ENCODE measurements at regions not wholly inside any gene's neighbourhood (a gene's known extent, or its start where the extent isn't known, plus 50 kb on each side); places are given as distances from the start of the nearest gene placed in this dataset.
"Not testable (repeated sequence)": the region's sequence is repeated elsewhere in the genome, so short reads cannot be mapped to it uniquely, and the experiment has no call there.

DNA sequence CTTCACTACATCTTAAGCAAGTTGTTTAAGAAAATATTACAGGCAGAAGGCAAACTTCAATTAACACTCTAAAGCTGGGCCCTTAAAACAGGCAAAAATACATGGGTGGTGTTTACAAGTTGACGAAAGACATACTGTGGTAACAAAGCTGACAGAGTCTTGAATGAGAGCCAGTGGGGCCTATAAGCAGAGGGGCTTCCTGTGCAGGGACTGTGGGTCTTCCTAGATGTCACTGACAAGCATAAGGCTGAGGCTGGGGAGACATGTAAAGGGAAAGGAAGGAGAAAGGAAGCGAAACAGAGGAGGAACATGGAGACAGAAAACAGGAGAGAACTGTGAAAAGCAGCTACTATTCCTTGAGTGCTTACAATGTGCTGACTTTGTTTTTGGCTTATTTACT is 308.0 kb upstream of the RPS23 start:
- no peak for TF ChIP-seq EZH2phosphoT487 (IDR thresholded peaks at IDR 0.05; ENCODE audit: borderline replicate concordance, low read depth, low read length)
- TF ChIP-seq, protein P1, sequence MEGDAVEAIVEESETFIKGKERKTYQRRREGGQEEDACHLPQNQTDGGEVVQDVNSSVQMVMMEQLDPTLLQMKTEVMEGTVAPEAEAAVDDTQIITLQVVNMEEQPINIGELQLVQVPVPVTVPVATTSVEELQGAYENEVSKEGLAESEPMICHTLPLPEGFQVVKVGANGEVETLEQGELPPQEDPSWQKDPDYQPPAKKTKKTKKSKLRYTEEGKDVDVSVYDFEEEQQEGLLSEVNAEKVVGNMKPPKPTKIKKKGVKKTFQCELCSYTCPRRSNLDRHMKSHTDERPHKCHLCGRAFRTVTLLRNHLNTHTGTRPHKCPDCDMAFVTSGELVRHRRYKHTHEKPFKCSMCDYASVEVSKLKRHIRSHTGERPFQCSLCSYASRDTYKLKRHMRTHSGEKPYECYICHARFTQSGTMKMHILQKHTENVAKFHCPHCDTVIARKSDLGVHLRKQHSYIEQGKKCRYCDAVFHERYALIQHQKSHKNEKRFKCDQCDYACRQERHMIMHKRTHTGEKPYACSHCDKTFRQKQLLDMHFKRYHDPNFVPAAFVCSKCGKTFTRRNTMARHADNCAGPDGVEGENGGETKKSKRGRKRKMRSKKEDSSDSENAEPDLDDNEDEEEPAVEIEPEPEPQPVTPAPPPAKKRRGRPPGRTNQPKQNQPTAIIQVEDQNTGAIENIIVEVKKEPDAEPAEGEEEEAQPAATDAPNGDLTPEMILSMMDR (conservative IDR thresholded peaks at IDR 0.05; ENCODE audit: low read length), result no peak
- Histone ChIP-seq H2AFZ (ENCODE audit: low read length) (no peak overlapping the region), H3K27ac (ENCODE audit: low read depth, low read length, poor library complexity, severe bottlenecking) (no peak overlapping the region), H3K4me2 (ENCODE audit: low read length) (no peak overlapping the region), H4K20me1 (ENCODE audit: insufficient read depth, low read length) (no peaks in the 10 kb centered on the region), H3K4me1 (ENCODE audit: insufficient read depth, low read length, poor library complexity, severe bottlenecking) (no peaks in the 10 kb centered on the region), H3K4me3 (ENCODE audit: low read depth, low read length, poor library complexity, severe bottlenecking) (no peak overlapping the region), H3K9me3 (ENCODE audit: low read length) (no peaks in the 10 kb centered on the region), H3K36me3 (ENCODE audit: insufficient read depth, low read length) (no peaks in the 10 kb centered on the region), H3K79me2 (ENCODE audit: insufficient read depth, low read depth, low read length) (no peaks in the 10 kb centered on the region), H3K9me2 (ENCODE audit: insufficient read depth, low read length) (no peaks in the 10 kb centered on the region)
- POLR2A ChIA-PET, result interaction anchor here (0.6 to 0.8 kb wide), 2 partner anchors 69 to 1716 kb away, joined by 3 read pairs; no protein-coding TSS in a partner anchor
- DNase-seq (ENCODE audit: low spot score), result no peak
- CTCF ChIA-PET (ENCODE audit: unreplicated experiment), result interaction anchor here (0.6 kb wide), 1 partner anchor 24 kb away, joined by 3 read pairs; no protein-coding TSS in a partner anchor
- no TSS peak for BruUV-seq (replicated peaks)
- intact Hi-C loops (cut with micrococcal nuclease; ENCODE audit: unreplicated experiment), result no loop called here

DNA sequence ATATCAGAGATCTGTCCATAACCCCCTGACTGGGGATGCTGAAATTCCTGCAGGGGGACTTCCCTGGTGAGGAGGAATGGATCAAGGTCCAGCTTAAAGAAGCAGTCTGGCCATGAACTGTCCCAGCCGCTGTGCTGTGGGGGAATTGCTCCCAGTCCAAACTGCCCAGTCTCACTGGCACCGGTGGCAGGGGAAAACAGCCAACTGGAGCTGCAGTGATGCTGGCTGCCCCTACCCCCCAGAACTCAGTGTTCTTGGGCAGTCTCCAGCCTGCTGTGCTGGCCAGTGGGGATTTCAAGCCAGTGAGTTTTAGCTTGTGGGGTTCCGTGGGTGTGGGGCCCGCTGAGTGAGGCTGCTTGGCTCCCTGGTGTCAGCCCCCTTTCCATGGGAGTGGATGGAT is 306.5 kb upstream of the RPS23 start:
- H3K27ac ChIP-seq (ENCODE audit: low read depth, low read length, poor library complexity, severe bottlenecking), result no peak overlapping the region
- no peaks in the 10 kb centered on the region for H3K4me1 ChIP-seq (ENCODE audit: insufficient read depth, low read length, poor library complexity, severe bottlenecking)
- no peak overlapping the region for H3K4me2 ChIP-seq (ENCODE audit: low read length)
- POLR2A ChIA-PET, result no interaction called here
- H3K4me3 ChIP-seq (ENCODE audit: low read depth, low read length, poor library complexity, severe bottlenecking), result no peak overlapping the region
- BruUV-seq (replicated peaks), result no TSS peak
- H2AFZ ChIP-seq (ENCODE audit: low read length), result no peak overlapping the region
- intact Hi-C loops (cut with micrococcal nuclease; ENCODE audit: unreplicated experiment), result no loop called here
- no peaks in the 10 kb centered on the region for H4K20me1 ChIP-seq (ENCODE audit: insufficient read depth, low read length)
- CTCF ChIA-PET (ENCODE audit: unreplicated experiment), result no interaction called here
- DNase-seq (ENCODE audit: low spot score), result no peak
- no peaks in the 10 kb centered on the region for H3K9me2 ChIP-seq (ENCODE audit: insufficient read depth, low read length)
- no peaks in the 10 kb centered on the region for H3K36me3 ChIP-seq (ENCODE audit: insufficient read depth, low read length)
- H3K79me2 ChIP-seq (ENCODE audit: insufficient read depth, low read depth, low read length), result no peaks in the 10 kb centered on the region
- no peaks in the 10 kb centered on the region for H3K9me3 ChIP-seq (ENCODE audit: low read length)
- TF ChIP-seq EZH2phosphoT487 (IDR thresholded peaks at IDR 0.05; ENCODE audit: borderline replicate concordance, low read depth, low read length), result no peak
- TF ChIP-seq, protein P1 (conservative IDR thresholded peaks at IDR 0.05; ENCODE audit: low read length), result no peak

DNA sequence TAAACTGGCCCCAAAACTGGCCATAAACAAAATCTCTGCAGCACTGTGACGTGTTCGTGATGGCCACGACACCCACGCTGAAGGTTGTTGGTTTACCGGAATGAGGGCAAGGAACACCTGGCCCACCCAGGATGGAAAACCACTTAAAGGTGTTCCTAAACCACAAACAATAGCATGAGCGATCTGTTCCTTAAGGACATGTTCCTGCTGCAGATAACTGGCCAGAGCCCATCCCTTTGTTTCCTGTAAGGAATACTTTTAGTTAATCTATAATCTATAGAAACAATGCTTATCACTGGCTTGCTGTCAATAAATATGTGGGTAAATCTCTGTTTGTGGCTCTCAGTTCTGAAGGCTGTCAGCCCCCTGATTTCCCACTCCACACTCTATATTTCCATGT is 305.2 kb upstream of the RPS23 start:
- BruUV-seq (replicated peaks); H3K36me3 ChIP-seq (ENCODE audit: insufficient read depth, low read length); H3K4me1 ChIP-seq (ENCODE audit: insufficient read depth, low read length, poor library complexity, severe bottlenecking); H3K27ac ChIP-seq (ENCODE audit: low read depth, low read length, poor library complexity, severe bottlenecking); H3K9me3 ChIP-seq (ENCODE audit: low read length); H3K4me3 ChIP-seq (ENCODE audit: low read depth, low read length, poor library complexity, severe bottlenecking); H3K4me2 ChIP-seq (ENCODE audit: low read length); H3K9me2 ChIP-seq (ENCODE audit: insufficient read depth, low read length); CTCF ChIA-PET (ENCODE audit: unreplicated experiment); H3K79me2 ChIP-seq (ENCODE audit: insufficient read depth, low read depth, low read length); DNase-seq (ENCODE audit: low spot score); H2AFZ ChIP-seq (ENCODE audit: low read length); intact Hi-C loops (cut with micrococcal nuclease; ENCODE audit: unreplicated experiment); H4K20me1 ChIP-seq (ENCODE audit: insufficient read depth, low read length): not testable (repeated sequence)
- POLR2A ChIA-PET, result interaction anchor here (0.9 kb wide), 1 partner anchor 15 kb away, joined by 3 read pairs; no protein-coding TSS in a partner anchor
